GM10266 (cell line): ENCODE measurements at regions not wholly inside any gene's neighbourhood (a gene's known extent, or its start where the extent isn't known, plus 50 kb on each side); places are given as distances from the start of the nearest gene placed in this dataset.

Experiments used
- DNase-seq: peaks from one replicate; pipeline ENCODE4 v3.0.0; 2012; ENCODE audit errors: extremely low spot score
- CTCF ChIP-seq: IDR thresholded peaks from 2 replicates; pipeline ENCODE4 v1.5.1; 2012; ENCODE audit warnings: mild to moderate bottlenecking, low read depth; ENCODE audit not compliant: control insufficient read depth, insufficient read depth; ENCODE audit errors: missing control alignments

GRCh38 chrX:40952855-40953254, 132.4 kb upstream of the USP9X start:
- TF ChIP-seq CTCF, result no peak
- DNase-seq, result no peak

GRCh38 chrX:40953369-40953768, 131.9 kb upstream of the USP9X start:
- DNase-seq, result peak; percentile 18
- TF ChIP-seq CTCF, result no peak

- TF ChIP-seq CTCF, result no peak
- no peak for DNase-seq
Observed at GRCh38 chrX:40960041-40960440, 125.2 kb upstream of the USP9X start.

- no peak for DNase-seq
- no peak for TF ChIP-seq CTCF
Observed at GRCh38 chrX:40962793-40963407, 122.3 kb upstream of the USP9X start.

- no peak for DNase-seq
- TF ChIP-seq CTCF, result no peak
Observed at GRCh38 chrX:40964008-40964407, 121.2 kb upstream of the USP9X start.

- TF ChIP-seq CTCF, result no peak
- no peak for DNase-seq
Observed at GRCh38 chrX:40964633-40965586, 120.3 kb upstream of the USP9X start.
